ENCODE measurements at regions not wholly inside any gene's neighbourhood (a gene's known extent, or its start where the extent isn't known, plus 50 kb on each side); places are given as distances from the start of the nearest gene placed in this dataset.

- Histone ChIP-seq H3K27ac (ENCODE audit: low read depth in 2 of 2, low read length in 2 of 2) (no peak overlapping the region), H3K9me3 (ENCODE audit: control insufficient read depth in 2 of 2, low read length in 2 of 2) (no peaks in the 10 kb centered on the region), H3K9ac (ENCODE audit: low read depth in 1 of 2, low read length in 2 of 2) (no peak overlapping the region), H3K4me3 (ENCODE audit: low read length in 2 of 2) (no peak overlapping the region), H3K36me3 (ENCODE audit: control insufficient read depth in 2 of 2, insufficient read depth in 2 of 2, low read length in 2 of 2) (no peaks in the 10 kb centered on the region), H3K27me3 (ENCODE audit: control insufficient read depth in 2 of 2, insufficient read depth in 2 of 2, low read length in 2 of 2) (no peaks in the 10 kb centered on the region), H3K4me1 (ENCODE audit: control insufficient read depth in 2 of 2, insufficient read depth in 2 of 2, low read length in 2 of 2) (no peaks in the 10 kb centered on the region)
These were observed 325.1 kb upstream of the CBLB start for GRCh38 chr3:106193876-106194275.

- no peak overlapping the region for H3K9ac ChIP-seq (ENCODE audit: low read depth in 1 of 2, low read length in 2 of 2)
- no peaks in the 10 kb centered on the region for H3K4me1 ChIP-seq (ENCODE audit: control insufficient read depth in 2 of 2, insufficient read depth in 2 of 2, low read length in 2 of 2)
- H3K27ac ChIP-seq (ENCODE audit: low read depth in 2 of 2, low read length in 2 of 2): no peak overlapping the region
- no peaks in the 10 kb centered on the region for H3K36me3 ChIP-seq (ENCODE audit: control insufficient read depth in 2 of 2, insufficient read depth in 2 of 2, low read length in 2 of 2)
- no peaks in the 10 kb centered on the region for H3K27me3 ChIP-seq (ENCODE audit: control insufficient read depth in 2 of 2, insufficient read depth in 2 of 2, low read length in 2 of 2)
- H3K9me3 ChIP-seq (ENCODE audit: control insufficient read depth in 2 of 2, low read length in 2 of 2): no peaks in the 10 kb centered on the region
- no peak overlapping the region for H3K4me3 ChIP-seq (ENCODE audit: low read length in 2 of 2)
These were observed 325.9 kb upstream of the CBLB start for GRCh38 chr3:106194726-106195125.

- Histone ChIP-seq H3K9ac (ENCODE audit: low read depth in 1 of 2, low read length in 2 of 2) (no peak overlapping the region), H3K4me3 (ENCODE audit: low read length in 2 of 2) (no peak overlapping the region), H3K36me3 (ENCODE audit: control insufficient read depth in 2 of 2, insufficient read depth in 2 of 2, low read length in 2 of 2) (no peaks in the 10 kb centered on the region), H3K9me3 (ENCODE audit: control insufficient read depth in 2 of 2, low read length in 2 of 2) (no peaks in the 10 kb centered on the region), H3K27ac (ENCODE audit: low read depth in 2 of 2, low read length in 2 of 2) (no peak overlapping the region), H3K27me3 (ENCODE audit: control insufficient read depth in 2 of 2, insufficient read depth in 2 of 2, low read length in 2 of 2) (no peaks in the 10 kb centered on the region), H3K4me1 (ENCODE audit: control insufficient read depth in 2 of 2, insufficient read depth in 2 of 2, low read length in 2 of 2) (no peaks in the 10 kb centered on the region)
These were observed 328.9 kb upstream of the CBLB start for GRCh38 chr3:106197532-106198194.

- Histone ChIP-seq H3K4me3 (ENCODE audit: low read length in 2 of 2) (no peak overlapping the region), H3K36me3 (ENCODE audit: control insufficient read depth in 2 of 2, insufficient read depth in 2 of 2, low read length in 2 of 2) (no peaks in the 10 kb centered on the region), H3K27me3 (ENCODE audit: control insufficient read depth in 2 of 2, insufficient read depth in 2 of 2, low read length in 2 of 2) (no peaks in the 10 kb centered on the region), H3K4me1 (ENCODE audit: control insufficient read depth in 2 of 2, insufficient read depth in 2 of 2, low read length in 2 of 2) (no peaks in the 10 kb centered on the region), H3K27ac (ENCODE audit: low read depth in 2 of 2, low read length in 2 of 2) (no peak overlapping the region), H3K9ac (ENCODE audit: low read depth in 1 of 2, low read length in 2 of 2) (no peak overlapping the region), H3K9me3 (ENCODE audit: control insufficient read depth in 2 of 2, low read length in 2 of 2) (no peaks in the 10 kb centered on the region)
These were observed 335.5 kb upstream of the CBLB start for GRCh38 chr3:106204160-106204868.

GRCh38 chr3:106206146-106206545, 337.3 kb upstream of the CBLB start:
- no peak overlapping the region for H3K4me3 ChIP-seq (ENCODE audit: low read length in 2 of 2)
- no peaks in the 10 kb centered on the region for H3K27me3 ChIP-seq (ENCODE audit: control insufficient read depth in 2 of 2, insufficient read depth in 2 of 2, low read length in 2 of 2)
- H3K27ac ChIP-seq (ENCODE audit: low read depth in 2 of 2, low read length in 2 of 2): no peak overlapping the region
- H3K9ac ChIP-seq (ENCODE audit: low read depth in 1 of 2, low read length in 2 of 2): no peak overlapping the region
- no peaks in the 10 kb centered on the region for H3K36me3 ChIP-seq (ENCODE audit: control insufficient read depth in 2 of 2, insufficient read depth in 2 of 2, low read length in 2 of 2)
- H3K4me1 ChIP-seq (ENCODE audit: control insufficient read depth in 2 of 2, insufficient read depth in 2 of 2, low read length in 2 of 2): no peaks in the 10 kb centered on the region
- H3K9me3 ChIP-seq (ENCODE audit: control insufficient read depth in 2 of 2, low read length in 2 of 2): no peaks in the 10 kb centered on the region

- no peak overlapping the region for H3K4me3 ChIP-seq (ENCODE audit: low read length in 2 of 2)
- H3K27ac ChIP-seq (ENCODE audit: low read depth in 2 of 2, low read length in 2 of 2): no peak overlapping the region
- no peaks in the 10 kb centered on the region for H3K4me1 ChIP-seq (ENCODE audit: control insufficient read depth in 2 of 2, insufficient read depth in 2 of 2, low read length in 2 of 2)
- no peaks in the 10 kb centered on the region for H3K27me3 ChIP-seq (ENCODE audit: control insufficient read depth in 2 of 2, insufficient read depth in 2 of 2, low read length in 2 of 2)
- no peak overlapping the region for H3K9ac ChIP-seq (ENCODE audit: low read depth in 1 of 2, low read length in 2 of 2)
- H3K36me3 ChIP-seq (ENCODE audit: control insufficient read depth in 2 of 2, insufficient read depth in 2 of 2, low read length in 2 of 2): no peaks in the 10 kb centered on the region
- no peaks in the 10 kb centered on the region for H3K9me3 ChIP-seq (ENCODE audit: control insufficient read depth in 2 of 2, low read length in 2 of 2)
These were observed 337.8 kb upstream of the CBLB start for GRCh38 chr3:106206613-106207012.

GRCh38 chr3:106208251-106208650, 339.4 kb upstream of the CBLB start:
- Histone ChIP-seq H3K27me3 (ENCODE audit: control insufficient read depth in 2 of 2, insufficient read depth in 2 of 2, low read length in 2 of 2) (no peaks in the 10 kb centered on the region), H3K9me3 (ENCODE audit: control insufficient read depth in 2 of 2, low read length in 2 of 2) (no peaks in the 10 kb centered on the region), H3K9ac (ENCODE audit: low read depth in 1 of 2, low read length in 2 of 2) (no peak overlapping the region), H3K27ac (ENCODE audit: low read depth in 2 of 2, low read length in 2 of 2) (no peak overlapping the region), H3K4me1 (ENCODE audit: control insufficient read depth in 2 of 2, insufficient read depth in 2 of 2, low read length in 2 of 2) (no peaks in the 10 kb centered on the region), H3K36me3 (ENCODE audit: control insufficient read depth in 2 of 2, insufficient read depth in 2 of 2, low read length in 2 of 2) (no peaks in the 10 kb centered on the region), H3K4me3 (ENCODE audit: low read length in 2 of 2) (no peak overlapping the region)

GRCh38 chr3:106208967-106209366, 340.2 kb upstream of the CBLB start:
- Histone ChIP-seq H3K9me3 (ENCODE audit: control insufficient read depth in 2 of 2, low read length in 2 of 2) (no peaks in the 10 kb centered on the region), H3K27me3 (ENCODE audit: control insufficient read depth in 2 of 2, insufficient read depth in 2 of 2, low read length in 2 of 2) (no peaks in the 10 kb centered on the region), H3K4me3 (ENCODE audit: low read length in 2 of 2) (no peak overlapping the region), H3K4me1 (ENCODE audit: control insufficient read depth in 2 of 2, insufficient read depth in 2 of 2, low read length in 2 of 2) (no peaks in the 10 kb centered on the region), H3K36me3 (ENCODE audit: control insufficient read depth in 2 of 2, insufficient read depth in 2 of 2, low read length in 2 of 2) (no peaks in the 10 kb centered on the region), H3K27ac (ENCODE audit: low read depth in 2 of 2, low read length in 2 of 2) (no peak overlapping the region), H3K9ac (ENCODE audit: low read depth in 1 of 2, low read length in 2 of 2) (no peak overlapping the region)

- Histone ChIP-seq H3K9ac (ENCODE audit: low read depth in 1 of 2, low read length in 2 of 2) (no peak overlapping the region), H3K4me1 (ENCODE audit: control insufficient read depth in 2 of 2, insufficient read depth in 2 of 2, low read length in 2 of 2) (no peaks in the 10 kb centered on the region), H3K27ac (ENCODE audit: low read depth in 2 of 2, low read length in 2 of 2) (no peak overlapping the region), H3K27me3 (ENCODE audit: control insufficient read depth in 2 of 2, insufficient read depth in 2 of 2, low read length in 2 of 2) (no peaks in the 10 kb centered on the region), H3K9me3 (ENCODE audit: control insufficient read depth in 2 of 2, low read length in 2 of 2) (no peaks in the 10 kb centered on the region), H3K36me3 (ENCODE audit: control insufficient read depth in 2 of 2, insufficient read depth in 2 of 2, low read length in 2 of 2) (no peaks in the 10 kb centered on the region), H3K4me3 (ENCODE audit: low read length in 2 of 2) (no peak overlapping the region)
These were observed 340.7 kb upstream of the CBLB start for GRCh38 chr3:106209482-106209881.

- H3K36me3 ChIP-seq (ENCODE audit: control insufficient read depth in 2 of 2, insufficient read depth in 2 of 2, low read length in 2 of 2): no peaks in the 10 kb centered on the region
- no peak overlapping the region for H3K27ac ChIP-seq (ENCODE audit: low read depth in 2 of 2, low read length in 2 of 2)
- H3K9ac ChIP-seq (ENCODE audit: low read depth in 1 of 2, low read length in 2 of 2): no peak overlapping the region
- no peaks in the 10 kb centered on the region for H3K4me1 ChIP-seq (ENCODE audit: control insufficient read depth in 2 of 2, insufficient read depth in 2 of 2, low read length in 2 of 2)
- H3K9me3 ChIP-seq (ENCODE audit: control insufficient read depth in 2 of 2, low read length in 2 of 2): no peaks in the 10 kb centered on the region
- H3K4me3 ChIP-seq (ENCODE audit: low read length in 2 of 2): no peak overlapping the region
- H3K27me3 ChIP-seq (ENCODE audit: control insufficient read depth in 2 of 2, insufficient read depth in 2 of 2, low read length in 2 of 2): no peaks in the 10 kb centered on the region
These were observed 342.1 kb upstream of the CBLB start for GRCh38 chr3:106210923-106211322.
